Mesendoderm (in vitro differentiated cells): ENCODE measurements at regions not wholly inside any gene's neighbourhood (a gene's known extent, or its start where the extent isn't known, plus 50 kb on each side); places are given as distances from the start of the nearest gene placed in this dataset.

Experiments
- DNase-seq: peaks from one replicate; pipeline ENCODE4 v3.0.0; 2013
- H2AK5ac ChIP-seq: 2 replicates; pipeline ENCODE4 v1.6.1; 2013; ENCODE audit warnings: low read length, inconsistent platforms
- H2BK120ac ChIP-seq: 2 replicates; pipeline ENCODE4 v1.6.1; 2013; ENCODE audit warnings: low read depth, mild to moderate bottlenecking, low read length, moderate library complexity, mixed read lengths
- H2BK15ac ChIP-seq: replicated peaks from 2 replicates; pipeline ENCODE4 v1.6.1; 2013; ENCODE audit warnings: low read depth, mild to moderate bottlenecking, moderate library complexity
- H2BK5ac ChIP-seq: 2 replicates; pipeline ENCODE4 v1.6.1; 2013; ENCODE audit warnings: low read length, inconsistent platforms
- H3K18ac ChIP-seq: 2 replicates; pipeline ENCODE4 v1.6.1; 2013; ENCODE audit warnings: mild to moderate bottlenecking, low read length, mixed read lengths
- H3K23ac ChIP-seq: one replicate; pipeline ENCODE4 v1.6.1; 2013; ENCODE audit warnings: low read length
- H3K27ac ChIP-seq: 2 replicates; pipeline ENCODE4 v1.5.1; 2013; ENCODE audit warnings: low read depth, mild to moderate bottlenecking, inconsistent platforms, low read length, moderate library complexity
- H3K27me3 ChIP-seq: 2 replicates; pipeline ENCODE4 v1.6.1; 2013; ENCODE audit warnings: low read length, control low read depth, mild to moderate bottlenecking, inconsistent platforms; ENCODE audit not compliant: insufficient read depth, poor library complexity
- H3K36me3 ChIP-seq: 2 replicates; pipeline ENCODE4 v1.6.1; 2013; ENCODE audit warnings: low read length, inconsistent platforms; ENCODE audit not compliant: control insufficient read depth, insufficient read depth
- H3K4ac ChIP-seq: one replicate; pipeline ENCODE4 v1.6.1; 2013; ENCODE audit warnings: low read depth, mild to moderate bottlenecking, low read length, moderate library complexity
- H3K4me1 ChIP-seq: 2 replicates; pipeline ENCODE4 v1.6.1; 2013; ENCODE audit warnings: low read depth, low read length, inconsistent platforms; ENCODE audit not compliant: control insufficient read depth
- H3K4me2 ChIP-seq: 2 replicates; pipeline ENCODE4 v1.6.1; 2013; ENCODE audit warnings: low read length
- H3K4me3 ChIP-seq: 2 replicates; pipeline ENCODE4 v1.5.1; 2013; ENCODE audit warnings: mild to moderate bottlenecking, low read length
- H3K56ac ChIP-seq: one replicate; pipeline ENCODE4 v1.6.1; 2013; ENCODE audit warnings: low read length
- H3K79me1 ChIP-seq: 2 replicates; pipeline ENCODE4 v1.6.1; 2013; ENCODE audit warnings: low read length, inconsistent platforms
- H3K79me2 ChIP-seq: 2 replicates; pipeline ENCODE4 v1.6.1; 2013; ENCODE audit warnings: mild to moderate bottlenecking, low read length; ENCODE audit not compliant: control insufficient read depth, insufficient read depth
- H3K9ac ChIP-seq: 2 replicates; pipeline ENCODE4 v1.6.1; 2013; ENCODE audit warnings: low read length, inconsistent platforms
- H4K5ac ChIP-seq: one replicate; pipeline ENCODE4 v1.6.1; 2013; ENCODE audit warnings: low read length
- H4K8ac ChIP-seq: one replicate; pipeline ENCODE4 v1.6.1; 2013; ENCODE audit warnings: low read depth, mild to moderate bottlenecking, control low read depth, low read length, moderate library complexity
- WGBS: extraction: QIAGEN DNeasy Blood & Tissue Kit; methylation state at CpG from one replicate; pipeline ENCODE4 v1.1.7; 2013; ENCODE audit warnings: low lambda C conversion rate, missing lambda C conversion rate; ENCODE audit not compliant: insufficient coverage; ENCODE audit errors: extremely low coverage; 5-methylcytosine and 5-hydroxymethylcytosine counted together

GRCh38 chr1:147852706-147853225 lies 49.8 kb upstream of the GJA8 start:
- Histone ChIP-seq H3K4ac (no peak overlapping the region), H3K27ac (no peak overlapping the region), H3K79me2 (no peaks in the 10 kb centered on the region), H3K27me3 (no peaks in the 10 kb centered on the region), H3K4me2 (no peak overlapping the region), H3K4me3 (no peak overlapping the region), H4K5ac (no peak overlapping the region), H4K8ac (no peak overlapping the region), H3K18ac (no peak overlapping the region), H2BK5ac (no peak overlapping the region), H2BK120ac (no peak overlapping the region), H2AK5ac (no peak overlapping the region), H3K56ac (no peak overlapping the region), H3K79me1 (no peaks in the 10 kb centered on the region), H2BK15ac (no peak overlapping the region), H3K23ac (no peak overlapping the region), H3K4me1 (peaks cover 7% of the 10 kb centered on the region), H3K9ac (no peak overlapping the region), H3K36me3 (no peaks in the 10 kb centered on the region)
- no CpG with 5 or more reads among the region's 1 CpG for WGBS
- DNase-seq, result no peak
